H1 (cell line): ENCODE measurements at regions not wholly inside any gene's neighbourhood (a gene's known extent, or its start where the extent isn't known, plus 50 kb on each side); places are given as distances from the start of the nearest gene placed in this dataset.

Experiments
- CTCF ChIA-PET: fragments of 300-600 bp; sonication (Branson Sonifier 250); formaldehyde crosslinking; loops from one replicate; lab custom pipeline; 2021; ENCODE audit not compliant: partially characterized antibody; lab: Charles Lee
- POLR2A ChIA-PET: fragments of 300-600 bp; sonication (Branson Sonifier 250); formaldehyde crosslinking; loops from one replicate; lab custom pipeline; 2021; ENCODE audit warnings: inconsistent platforms; ENCODE audit not compliant: partially characterized antibody; lab: Charles Lee
- DNase-seq, 2 experiments: peaks; one replicate each; pipeline versions ENCODE4 v3.0.0 to v3.0.0-alpha.2; 2010 to 2022; ENCODE audit warnings: low spot score in 2 of 2, low read depth in 1 of 2, mixed read lengths in 1 of 2
- FAIRE-seq: peaks from 2 replicates; lab custom pipeline; 2011; peaks lifted over from hg19 to GRCh38; lab: Jason Lieb, UNC
- H2AFZ ChIP-seq: 2 replicates; pipeline ENCODE4 v1.8.1; 2012; ENCODE audit warnings: low read length, inconsistent platforms
- H2AK5ac ChIP-seq: 2 replicates; pipeline ENCODE4 v1.6.1; 2013; ENCODE audit warnings: low read depth, low read length
- H2BK120ac ChIP-seq: replicated peaks from 2 replicates; pipeline ENCODE3; 2013; ENCODE audit warnings: low read depth, low read length, inconsistent platforms
- H2BK12ac ChIP-seq: 2 replicates; pipeline ENCODE4 v1.6.1; 2013; ENCODE audit warnings: low read depth, low read length
- H2BK15ac ChIP-seq: 2 replicates; pipeline ENCODE4 v1.6.1; 2013; ENCODE audit warnings: low read length
- H2BK20ac ChIP-seq: 2 replicates; pipeline ENCODE4 v1.6.1; 2013; ENCODE audit warnings: low read length
- H2BK5ac ChIP-seq: 2 replicates; pipeline ENCODE4 v1.6.1; 2013; ENCODE audit warnings: low read depth, low read length
- H3K14ac ChIP-seq: 2 replicates; pipeline ENCODE4 v1.6.1; 2013; ENCODE audit warnings: inconsistent platforms; ENCODE audit not compliant: insufficient read length
- H3K18ac ChIP-seq: 2 replicates; pipeline ENCODE4 v1.6.1; 2013; ENCODE audit warnings: low read length; ENCODE audit errors: extremely low read depth
- H3K23ac ChIP-seq: 2 replicates; pipeline ENCODE4 v1.6.1; 2013; ENCODE audit warnings: inconsistent platforms; ENCODE audit not compliant: insufficient read length
- H3K23me2 ChIP-seq: 2 replicates; pipeline ENCODE4 v1.6.1; 2013; ENCODE audit warnings: low read depth, low read length
- H3K27ac ChIP-seq: 2 replicates; pipeline ENCODE4 v1.6.1; 2011; ENCODE audit warnings: low read depth, low read length, inconsistent platforms
- H3K27me3 ChIP-seq, 4 experiments: replicated peaks in 1 of 4; 1 replicate in 1 of 4; 2 replicates in 3 of 4; pipeline versions ENCODE4 v1.6.1 to v1.8.1; 2011 to 2013; ENCODE audit warnings: low read length in 3 of 4, mild to moderate bottlenecking in 3 of 4, inconsistent platforms in 2 of 4, mixed read lengths in 2 of 4, moderate library complexity in 1 of 4; ENCODE audit not compliant: control insufficient read depth in 3 of 4, insufficient read depth in 3 of 4; ENCODE audit errors: extremely low read depth in 1 of 4
- H3K36me3 ChIP-seq, 4 experiments: 2 replicates each; pipeline versions ENCODE4 v1.6.1 to v1.8.1; 2011 to 2013; ENCODE audit warnings: mild to moderate bottlenecking in 4 of 4, low read length in 3 of 4, moderate library complexity in 2 of 4, control low read depth in 1 of 4, inconsistent platforms in 1 of 4; ENCODE audit not compliant: insufficient read depth in 4 of 4, control insufficient read depth in 2 of 4
- H3K4ac ChIP-seq: replicated peaks from 2 replicates; pipeline ENCODE3; 2013; ENCODE audit warnings: low read length, low read depth, mixed read lengths, inconsistent platforms; ENCODE audit not compliant: insufficient read length
- H3K4me1 ChIP-seq, 4 experiments: replicated peaks in 1 of 4; 1 replicate in 1 of 4; 2 replicates in 3 of 4; pipeline versions ENCODE4 v1.6.1 to v1.8.1; 2011 to 2013; ENCODE audit warnings: low read length in 3 of 4, inconsistent platforms in 2 of 4, mixed read lengths in 1 of 4; ENCODE audit not compliant: insufficient read depth in 4 of 4, control insufficient read depth in 3 of 4
- H3K4me2 ChIP-seq, 2 experiments: 2 replicates each; pipeline versions ENCODE4 v1.6.1 to v1.8.1; 2011 to 2013; ENCODE audit warnings: low read depth in 2 of 2, low read length in 2 of 2, control low read depth in 1 of 2, inconsistent platforms in 1 of 2, mild to moderate bottlenecking in 1 of 2; ENCODE audit not compliant: insufficient read depth in 1 of 2
- H3K4me3 ChIP-seq, 4 experiments: fragments of 200-600, 300-600 bp in 1 of 4; sonication (generic), shearing (Covaris generic), sonication (Bioruptor Twin) in 1 of 4; 2 replicates each; pipeline versions ENCODE4 v1.5.1 to v1.8.1; 2011 to 2016; ENCODE audit warnings: low read length in 4 of 4, low read depth in 3 of 4, control low read depth in 2 of 4, inconsistent platforms in 2 of 4, mild to moderate bottlenecking in 2 of 4, mixed read lengths in 1 of 4, moderate library complexity in 1 of 4; ENCODE audit not compliant: insufficient read depth in 2 of 4; ENCODE audit errors: extremely low read depth in 1 of 4
- H3K56ac ChIP-seq: replicated peaks from 2 replicates; pipeline ENCODE3; 2013; ENCODE audit warnings: low read depth, mild to moderate bottlenecking, mixed read lengths, low read length, inconsistent platforms; ENCODE audit not compliant: insufficient read length
- H3K79me1 ChIP-seq: 2 replicates; pipeline ENCODE4 v1.6.1; 2013; ENCODE audit warnings: low read depth, low read length, control low read depth
- H3K79me2 ChIP-seq, 2 experiments: 2 replicates each; pipeline versions ENCODE4 v1.6.1 to v1.8.1; 2012 to 2013; ENCODE audit warnings: low read length in 2 of 2, mild to moderate bottlenecking in 2 of 2, inconsistent platforms in 1 of 2; ENCODE audit not compliant: insufficient read depth in 2 of 2, control insufficient read depth in 1 of 2
- H3K9ac ChIP-seq, 4 experiments: replicated peaks in 1 of 4; 1 replicate in 1 of 4; 2 replicates in 3 of 4; pipeline versions ENCODE4 v1.6.1 to v1.8.1; 2011 to 2013; ENCODE audit warnings: low read depth in 3 of 4, low read length in 3 of 4, control low read depth in 2 of 4, mild to moderate bottlenecking in 2 of 4, moderate library complexity in 2 of 4, inconsistent platforms in 1 of 4; ENCODE audit errors: extremely low read depth in 1 of 4
- H3K9me3 ChIP-seq, 2 experiments: 2 replicates each; pipeline versions ENCODE4 v1.6.1 to v1.8.1; 2012 to 2013; ENCODE audit warnings: mild to moderate bottlenecking in 2 of 2, moderate library complexity in 2 of 2, control low read depth in 1 of 2, inconsistent platforms in 1 of 2, low read depth in 1 of 2, low read length in 1 of 2, mixed read lengths in 1 of 2; ENCODE audit not compliant: insufficient read depth in 2 of 2
- H4K20me1 ChIP-seq, 2 experiments: replicated peaks in 1 of 2; 2 replicates each; pipeline versions ENCODE3 to v1.8.1; 2011 to 2013; ENCODE audit warnings: inconsistent platforms in 2 of 2, low read length in 2 of 2, mild to moderate bottlenecking in 1 of 2; ENCODE audit not compliant: insufficient read depth in 2 of 2, control insufficient read depth in 1 of 2
- H4K5ac ChIP-seq: 2 replicates; pipeline ENCODE4 v1.6.1; 2013; ENCODE audit warnings: low read length, low read depth, mixed read lengths, inconsistent platforms; ENCODE audit not compliant: insufficient read length
- H4K8ac ChIP-seq: 2 replicates; pipeline ENCODE4 v1.8.0; 2013; ENCODE audit warnings: mild to moderate bottlenecking, moderate library complexity, low read length, inconsistent platforms; ENCODE audit not compliant: insufficient read depth; ENCODE audit errors: extremely low read depth
- H4K91ac ChIP-seq: replicated peaks from 2 replicates; pipeline ENCODE3; 2013; ENCODE audit warnings: low read length, mixed read lengths, inconsistent platforms; ENCODE audit not compliant: insufficient read length
- BRCA1 ChIP-seq: IDR thresholded peaks from 2 replicates; pipeline ENCODE4 v1.6.1; 2012; ENCODE audit warnings: low read depth, low read length, improper control_type of control experiment
- CBX5 ChIP-seq: fragments of 300-800, 300-1000 bp; sonication (generic); IDR thresholded peaks from 2 replicates; pipeline ENCODE4 v1.7.1; 2016; ENCODE audit warnings: antibody characterized with exemption, low read length, low read depth
- CTCF ChIP-seq, 3 experiments: IDR thresholded peaks; 1 replicate in 2 of 3; 2 replicates in 1 of 3; pipeline versions ENCODE4 v1.5.1 to v1.6.1; 2011; ENCODE audit warnings: low read length in 3 of 3, mild to moderate bottlenecking in 3 of 3, inconsistent platforms in 2 of 3, low read depth in 1 of 3, moderate library complexity in 1 of 3; ENCODE audit not compliant: insufficient read depth in 1 of 3; ENCODE audit errors: control extremely low read depth in 1 of 3
- JUN ChIP-seq: IDR thresholded peaks from 2 replicates; pipeline ENCODE4 v1.6.1; 2011; ENCODE audit warnings: low read depth, mild to moderate bottlenecking, improper control_type of control experiment, low read length
- JUND ChIP-seq: IDR thresholded peaks from 2 replicates; pipeline ENCODE4 v1.6.1; 2011; ENCODE audit warnings: mild to moderate bottlenecking, improper control_type of control experiment, low read length
- KDM1A ChIP-seq: fragments of 200-600, 300-600 bp; sonication (generic); IDR thresholded peaks from 2 replicates; pipeline ENCODE4 v1.7.1; 2016; ENCODE audit warnings: mild to moderate bottlenecking, low read length, borderline replicate concordance
- KDM4A ChIP-seq: IDR thresholded peaks from one replicate; pipeline ENCODE4 v1.7.1; 2012; ENCODE audit warnings: low read depth, mild to moderate bottlenecking, moderate library complexity, low read length, inconsistent platforms; ENCODE audit not compliant: severe bottlenecking
- SAP30 ChIP-seq: fragments of 300-600 bp; sonication (generic); IDR thresholded peaks from 2 replicates; pipeline ENCODE4 v1.7.1; 2012; ENCODE audit warnings: low read length, moderate library complexity, mild to moderate bottlenecking, inconsistent platforms; ENCODE audit not compliant: insufficient read depth, insufficient replicate concordance
- SIN3A ChIP-seq, 2 experiments: IDR thresholded peaks in 1 of 2; conservative IDR thresholded peaks in 1 of 2; 2 replicates each; pipeline ENCODE4 v1.6.1; 2011 to 2012; ENCODE audit warnings: low read length in 2 of 2, improper control_type of control experiment in 1 of 2, low read depth in 1 of 2, mild to moderate bottlenecking in 1 of 2
- SP1 ChIP-seq: IDR thresholded peaks from 2 replicates; pipeline ENCODE4 v1.6.1; 2011; ENCODE audit warnings: low read depth, low read length
- TCF12 ChIP-seq: IDR thresholded peaks from 2 replicates; pipeline ENCODE4 v1.6.1; 2011; ENCODE audit warnings: low read depth, mild to moderate bottlenecking, low read length
- TEAD4 ChIP-seq: IDR thresholded peaks from 2 replicates; pipeline ENCODE4 v1.6.1; 2012; ENCODE audit warnings: low read depth, low read length, inconsistent platforms, mixed read lengths
- YY1 ChIP-seq: IDR thresholded peaks from 2 replicates; pipeline ENCODE4 v1.6.1; 2011; ENCODE audit warnings: low read depth, mild to moderate bottlenecking, low read length
- WGBS, 2 experiments: shearing (Covaris generic) in 1 of 2; methylation state at CpG; one replicate each; pipeline versions ENCODE4 v1.1.6 to v1.1.7; 2013 to 2015; ENCODE audit warnings: low lambda C conversion rate in 2 of 2, mixed read lengths in 2 of 2, inconsistent platforms in 1 of 2, low coverage in 1 of 2, missing lambda C conversion rate in 1 of 2; ENCODE audit not compliant: insufficient replicate concordance in 2 of 2, insufficient coverage in 1 of 2, insufficient read length in 1 of 2; ENCODE audit errors: extremely low coverage in 1 of 2, missing lambda C conversion rate in 1 of 2; 5-methylcytosine and 5-hydroxymethylcytosine counted together

- Histone ChIP-seq H2BK12ac (no peak overlapping the region), H3K27ac (no peak overlapping the region), H2AFZ (no peak overlapping the region), H3K4me2 (no peak overlapping the region), H3K9ac (no peak overlapping the region), H3K79me1 (no peaks in the 10 kb centered on the region), H3K23ac (no peak overlapping the region), H2BK15ac (no peak overlapping the region), H2BK20ac (no peak overlapping the region), H4K5ac (no peak overlapping the region), H3K14ac (no peak overlapping the region), H3K23me2 (no peaks in the 10 kb centered on the region), H3K4me1 (no peaks in the 10 kb centered on the region), H3K56ac (no peak overlapping the region), H4K8ac (no peak overlapping the region), H4K20me1 (no peaks in the 10 kb centered on the region), H2BK120ac (no peak overlapping the region), H3K27me3 (no peaks in the 10 kb centered on the region), H3K9me3 (no peaks in the 10 kb centered on the region), H2BK5ac (no peak overlapping the region), H4K91ac (no peak overlapping the region), H3K4ac (no peak overlapping the region), H2AK5ac (no peak overlapping the region), H3K4me3 (no peak overlapping the region), H3K79me2 (no peaks in the 10 kb centered on the region), H3K36me3 (no peaks in the 10 kb centered on the region), H3K18ac (no peak overlapping the region)
- POLR2A ChIA-PET = no interaction called here
- DNase-seq (no peak), FAIRE-seq (peak; percentile 50)
- CTCF ChIA-PET = interaction anchor here (0.9 to 1.7 kb wide), 11 partner anchors 10 to 897 kb away, joined by 3 to 8 read pairs (median 3); no protein-coding TSS in a partner anchor
- WGBS, 2 experiments = 68% methylated on average over 4 of the region's 4 CpGs; no CpG with 5 or more reads in 1 of the 2 experiments
- TF ChIP-seq CTCF (IDR thresholded peaks at IDR 0.05; ENCODE audit: control extremely low read depth in 1 of 3, insufficient read depth in 1 of 3, low read depth in 1 of 3, low read length in 3 of 3) = peak in 2 of 3 experiments; percentile 64 to 67; a peak in 3 of 4 replicates
- TF ChIP-seq JUND = peak; percentile 9; the same call in 1 of the 2 replicates
- TF ChIP-seq CBX5 = no peak
- TF ChIP-seq TCF12 = no peak
- TF ChIP-seq JUN = no peak
- TF ChIP-seq SIN3A (conservative IDR thresholded peaks at IDR 0.05 in 1 of 2, IDR thresholded peaks at IDR 0.05 in 1 of 2; ENCODE audit: low read depth in 1 of 2, low read length in 2 of 2) = no peak
- no peak for TF ChIP-seq SAP30
- TF ChIP-seq YY1 = no peak
- no peak for TF ChIP-seq SP1
- TF ChIP-seq TEAD4 = no peak
- TF ChIP-seq BRCA1 = no peak
- no peak for TF ChIP-seq KDM4A
- TF ChIP-seq KDM1A = no peak
Observed at GRCh38 chr1:189429610-189430009, 1048.1 kb downstream of the BRINP3 start.
